Parathyroid adenoma (tissue), 2 donors: ENCODE measurements at regions not wholly inside any gene's neighbourhood (a gene's known extent, or its start where the extent isn't known, plus 50 kb on each side); places are given as distances from the start of the nearest gene placed in this dataset.

ENCODE experiments used
- H2AFZ ChIP-seq: fragments of 300-600 bp; sonication (generic); one replicate; pipeline ENCODE4 v1.7.0; 2017; ENCODE audit warnings: antibody characterized with exemption, mild to moderate bottlenecking
- H3K27ac ChIP-seq: fragments of 300-600 bp; sonication (generic); one replicate; pipeline ENCODE4 v1.7.0; 2017
- H3K27me3 ChIP-seq: fragments of 300-600 bp; sonication (generic); one replicate; pipeline ENCODE4 v1.7.0; 2017; ENCODE audit warnings: low read length; ENCODE audit not compliant: control insufficient read depth, insufficient read depth
- H3K36me3 ChIP-seq: fragments of 300-600 bp; sonication (generic); one replicate; pipeline ENCODE4 v1.7.0; 2017; ENCODE audit warnings: low read length; ENCODE audit not compliant: control insufficient read depth, insufficient read depth
- H3K4me1 ChIP-seq: fragments of 300-600 bp; sonication (generic); one replicate; pipeline ENCODE4 v1.7.0; 2017; ENCODE audit warnings: control low read depth
- H3K4me2 ChIP-seq: fragments of 300-600 bp; sonication (generic); one replicate; pipeline ENCODE4 v1.7.0; 2017; ENCODE audit warnings: low read length
- H3K4me3 ChIP-seq: fragments of 300-600 bp; sonication (generic); one replicate; pipeline ENCODE4 v1.7.0; 2017; ENCODE audit warnings: low read depth, low read length
- H3K79me2 ChIP-seq: fragments of 300-600 bp; sonication (generic); one replicate; pipeline ENCODE4 v1.7.0; 2017; ENCODE audit warnings: control low read depth
- H3K9ac ChIP-seq: fragments of 300-600 bp; sonication (generic); one replicate; pipeline ENCODE4 v1.7.0; 2017; ENCODE audit warnings: mild to moderate bottlenecking
- H3K9me3 ChIP-seq: fragments of 300-600 bp; sonication (generic); one replicate; pipeline ENCODE4 v1.7.0; 2017; ENCODE audit warnings: low read length; ENCODE audit not compliant: control insufficient read depth
- TF ChIP-seq, protein P1 (sequence below): fragments of 300-600 bp; sonication (generic); IDR thresholded peaks from one replicate; pipeline ENCODE4 v1.7.0; 2017; ENCODE audit warnings: antibody characterized with exemption, mild to moderate bottlenecking
- donor health status: primary hyperparathyroidism.

DNA sequence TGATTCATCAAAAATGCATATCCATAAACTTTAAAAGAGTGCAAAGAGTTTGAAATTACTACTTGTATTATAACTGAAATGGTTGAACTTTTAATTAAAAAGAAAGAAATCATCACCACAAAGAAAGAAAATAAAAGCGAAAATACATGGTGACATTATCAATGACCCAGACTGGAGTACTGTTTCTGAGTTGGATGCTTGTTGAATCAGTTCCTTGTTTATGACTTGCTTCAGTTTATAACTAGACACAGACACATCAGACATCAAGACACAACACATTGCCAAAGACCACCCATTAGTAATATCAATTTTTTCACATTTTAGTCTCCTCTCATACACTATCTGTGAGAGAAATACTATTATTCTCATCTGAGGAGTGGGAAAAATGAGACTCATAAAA, 293.0 kb downstream of the MRPL39 start:
- no peaks in the 10 kb centered on the region for H3K27me3 ChIP-seq
- no peaks in the 10 kb centered on the region for H3K4me1 ChIP-seq
- TF ChIP-seq, protein P1, sequence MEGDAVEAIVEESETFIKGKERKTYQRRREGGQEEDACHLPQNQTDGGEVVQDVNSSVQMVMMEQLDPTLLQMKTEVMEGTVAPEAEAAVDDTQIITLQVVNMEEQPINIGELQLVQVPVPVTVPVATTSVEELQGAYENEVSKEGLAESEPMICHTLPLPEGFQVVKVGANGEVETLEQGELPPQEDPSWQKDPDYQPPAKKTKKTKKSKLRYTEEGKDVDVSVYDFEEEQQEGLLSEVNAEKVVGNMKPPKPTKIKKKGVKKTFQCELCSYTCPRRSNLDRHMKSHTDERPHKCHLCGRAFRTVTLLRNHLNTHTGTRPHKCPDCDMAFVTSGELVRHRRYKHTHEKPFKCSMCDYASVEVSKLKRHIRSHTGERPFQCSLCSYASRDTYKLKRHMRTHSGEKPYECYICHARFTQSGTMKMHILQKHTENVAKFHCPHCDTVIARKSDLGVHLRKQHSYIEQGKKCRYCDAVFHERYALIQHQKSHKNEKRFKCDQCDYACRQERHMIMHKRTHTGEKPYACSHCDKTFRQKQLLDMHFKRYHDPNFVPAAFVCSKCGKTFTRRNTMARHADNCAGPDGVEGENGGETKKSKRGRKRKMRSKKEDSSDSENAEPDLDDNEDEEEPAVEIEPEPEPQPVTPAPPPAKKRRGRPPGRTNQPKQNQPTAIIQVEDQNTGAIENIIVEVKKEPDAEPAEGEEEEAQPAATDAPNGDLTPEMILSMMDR, result no peak
- no peaks in the 10 kb centered on the region for H3K36me3 ChIP-seq
- no peak overlapping the region for H3K4me2 ChIP-seq
- no peaks in the 10 kb centered on the region for H3K79me2 ChIP-seq
- no peak overlapping the region for H2AFZ ChIP-seq
- no peak overlapping the region for H3K9ac ChIP-seq
- no peaks in the 10 kb centered on the region for H3K9me3 ChIP-seq
- H3K4me3 ChIP-seq, result no peak overlapping the region
- no peak overlapping the region for H3K27ac ChIP-seq

DNA sequence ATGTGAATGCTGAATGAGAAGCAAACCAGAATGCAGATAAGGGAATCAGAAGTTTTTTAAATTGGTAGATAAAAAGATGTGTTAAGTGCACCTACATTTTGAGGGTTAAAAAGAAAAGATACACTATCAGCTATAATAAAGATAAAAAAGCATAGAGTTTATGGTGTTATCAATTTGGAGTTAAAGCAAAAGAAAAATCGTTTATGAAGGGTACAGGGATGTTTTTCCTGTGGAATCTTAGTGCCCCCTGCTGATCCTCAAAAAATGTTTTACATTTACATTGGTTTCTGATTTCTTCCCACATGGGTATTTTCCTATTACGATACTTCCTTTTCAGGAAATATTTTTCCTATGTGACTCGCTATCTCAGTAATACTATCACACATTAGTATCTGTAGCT, 293.5 kb downstream of the MRPL39 start:
- no peak overlapping the region for H3K4me3 ChIP-seq

DNA sequence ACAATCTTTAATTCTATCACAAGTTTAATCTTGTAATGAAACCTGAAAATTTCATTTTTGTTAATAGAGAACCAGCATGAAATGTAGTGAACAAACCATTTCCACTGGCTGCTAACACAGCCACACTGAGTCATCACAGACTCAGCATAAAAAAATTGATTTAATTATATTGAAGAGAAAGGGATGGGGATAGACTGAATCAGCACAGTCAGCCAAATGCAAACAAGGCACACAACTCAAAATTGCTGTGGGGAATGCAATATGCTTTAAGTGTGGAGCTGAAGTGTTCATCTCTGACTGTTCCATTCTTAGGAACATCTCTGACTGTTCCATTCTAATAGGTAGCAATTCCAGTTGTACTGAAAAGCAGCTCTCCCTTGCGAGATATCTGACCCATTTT, 299.8 kb downstream of the MRPL39 start:
- TF ChIP-seq, protein P1, result no peak
- Histone ChIP-seq H3K27me3 (no peaks in the 10 kb centered on the region), H3K4me3 (no peak overlapping the region), H2AFZ (no peak overlapping the region), H3K4me2 (no peak overlapping the region), H3K36me3 (no peaks in the 10 kb centered on the region), H3K79me2 (no peaks in the 10 kb centered on the region), H3K9me3 (no peaks in the 10 kb centered on the region), H3K27ac (no peak overlapping the region), H3K4me1 (no peaks in the 10 kb centered on the region), H3K9ac (no peak overlapping the region)

More for the DNA sequence above, 293.5 kb downstream of the MRPL39 start:
- Histone ChIP-seq H3K9me3 (no peaks in the 10 kb centered on the region), H3K9ac (no peak overlapping the region), H3K27me3 (no peaks in the 10 kb centered on the region), H3K27ac (no peak overlapping the region), H3K79me2 (no peaks in the 10 kb centered on the region), H3K4me1 (no peaks in the 10 kb centered on the region), H3K36me3 (no peaks in the 10 kb centered on the region), H3K4me2 (no peak overlapping the region), H2AFZ (no peak overlapping the region)
- TF ChIP-seq, protein P1, result no peak

DNA sequence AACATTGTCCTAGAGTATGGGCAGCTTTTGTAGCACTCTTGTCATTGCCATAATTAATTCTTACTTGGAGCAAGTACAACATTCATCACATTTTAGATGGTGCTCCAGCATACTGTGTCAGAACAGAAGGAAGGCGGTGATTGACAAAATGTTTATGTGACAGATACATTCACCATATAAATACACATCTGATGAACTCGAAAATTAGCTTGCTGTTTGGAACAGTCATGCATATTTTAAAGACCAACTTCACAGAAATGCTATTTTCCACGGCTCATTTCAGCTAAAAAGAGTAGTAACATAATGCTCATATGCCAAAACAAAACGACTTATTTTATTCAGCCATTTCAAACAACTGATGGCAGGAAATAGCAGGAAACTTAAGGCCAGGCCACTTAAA, 302.7 kb downstream of the MRPL39 start:
- Histone ChIP-seq H3K27ac (no peak overlapping the region), H3K9ac (no peak overlapping the region), H3K4me3 (no peak overlapping the region), H3K4me2 (no peak overlapping the region), H3K27me3 (no peaks in the 10 kb centered on the region), H3K36me3 (no peaks in the 10 kb centered on the region), H3K4me1 (no peaks in the 10 kb centered on the region), H3K9me3 (no peaks in the 10 kb centered on the region), H2AFZ (no peak overlapping the region), H3K79me2 (no peaks in the 10 kb centered on the region)
- TF ChIP-seq, protein P1, result no peak

DNA sequence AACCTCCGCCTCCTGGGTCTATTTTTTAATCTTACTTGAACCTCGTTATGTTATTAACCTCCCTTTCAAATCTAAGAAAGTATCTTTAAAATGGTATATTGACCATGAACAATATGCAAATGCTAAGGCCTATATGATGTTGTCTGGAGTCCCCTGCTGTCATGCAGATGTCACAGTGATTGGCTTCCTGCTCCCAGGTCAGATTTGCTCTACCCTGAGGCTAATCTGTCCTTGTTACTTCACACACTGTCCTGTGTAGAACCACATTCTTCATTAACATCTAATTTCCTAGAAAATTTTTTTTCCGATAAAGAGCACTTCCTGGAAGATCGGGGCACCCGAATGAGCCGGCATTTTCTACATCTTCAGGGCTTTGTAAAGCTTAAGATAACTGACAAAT, 306.6 kb downstream of the MRPL39 start:
- Histone ChIP-seq H3K9me3 (no peaks in the 10 kb centered on the region), H3K36me3 (no peaks in the 10 kb centered on the region), H3K4me3 (no peak overlapping the region), H3K79me2 (no peaks in the 10 kb centered on the region), H2AFZ (no peak overlapping the region), H3K4me2 (no peak overlapping the region), H3K27ac (no peak overlapping the region), H3K27me3 (no peaks in the 10 kb centered on the region), H3K4me1 (no peaks in the 10 kb centered on the region), H3K9ac (no peak overlapping the region)
- TF ChIP-seq, protein P1, result no peak
